AG04449 (cell line): ENCODE measurements at regions not wholly inside any gene's neighbourhood (a gene's known extent, or its start where the extent isn't known, plus 50 kb on each side); places are given as distances from the start of the nearest gene placed in this dataset.

ENCODE experiments used
- CTCF ChIA-PET: fragments of 350-600 bp; formaldehyde crosslinking; extraction: SDS; loops from one replicate; lab custom pipeline; 2021; ENCODE audit warnings: antibody characterized with exemption; lab: Yijun Ruan, JAX
- POLR2A ChIA-PET: fragments of 400-600, 350-600 bp; formaldehyde crosslinking; extraction: SDS; loops from one replicate; lab custom pipeline; 2020; ENCODE audit warnings: antibody characterized with exemption, inconsistent platforms; lab: Yijun Ruan, JAX
- DNase-seq: peaks from one replicate; pipeline ENCODE4 v3.0.0-alpha.2; 2010; ENCODE audit warnings: low read depth, low spot score
- H3K4me3 ChIP-seq: 2 replicates; pipeline ENCODE4 v1.5.1; 2011; ENCODE audit warnings: low read depth, mild to moderate bottlenecking, control low read depth, low read length
- CTCF ChIP-seq: IDR thresholded peaks from one replicate; pipeline ENCODE4 v1.5.1; 2011; ENCODE audit warnings: mild to moderate bottlenecking, moderate library complexity, low read length, control low read depth, inconsistent platforms; ENCODE audit not compliant: insufficient read depth; ENCODE audit errors: missing control alignments

GRCh38 chr3:69585472-69585871, 153.8 kb upstream of the MITF start:
- ChIA-PET CTCF (no interaction called here), POLR2A (no interaction called here)
- no peak for TF ChIP-seq CTCF
- H3K4me3 ChIP-seq: no peak overlapping the region
- no peak for DNase-seq

- DNase-seq: no peak
- no peak for TF ChIP-seq CTCF
- H3K4me3 ChIP-seq: no peak overlapping the region
- ChIA-PET CTCF (no interaction called here), POLR2A (no interaction called here)
Observed at GRCh38 chr3:69582044-69582443, 157.2 kb upstream of the MITF start.

GRCh38 chr3:69579306-69580041, 159.8 kb upstream of the MITF start:
- CTCF ChIA-PET: no interaction called here

GRCh38 chr3:69569520-69569919, 169.7 kb upstream of the MITF start:
- no peak for TF ChIP-seq CTCF
- ChIA-PET POLR2A (no interaction called here), CTCF (no interaction called here)
- no peak for DNase-seq
- no peak overlapping the region for H3K4me3 ChIP-seq

More at GRCh38 chr3:69579306-69580041, 159.8 kb upstream of the MITF start:
- no peak overlapping the region for H3K4me3 ChIP-seq
- POLR2A ChIA-PET: no interaction called here
- TF ChIP-seq CTCF: no peak
- no peak for DNase-seq

- H3K4me3 ChIP-seq: no peak overlapping the region
- ChIA-PET POLR2A (no interaction called here), CTCF (no interaction called here)
- DNase-seq: no peak
- TF ChIP-seq CTCF: no peak
Observed at GRCh38 chr3:69568951-69569350, 170.3 kb upstream of the MITF start.

GRCh38 chr3:69568458-69568857, 170.8 kb upstream of the MITF start:
- ChIA-PET POLR2A (no interaction called here), CTCF (no interaction called here)
- DNase-seq: no peak
- no peak for TF ChIP-seq CTCF
- H3K4me3 ChIP-seq: no peak overlapping the region
